Esophagus muscularis mucosa (tissue), 4 donors: ENCODE measurements at regions not wholly inside any gene's neighbourhood (a gene's known extent, or its start where the extent isn't known, plus 50 kb on each side); places are given as distances from the start of the nearest gene placed in this dataset.
"Not testable (repeated sequence)": the region's sequence is repeated elsewhere in the genome, so short reads cannot be mapped to it uniquely, and the experiment has no call there.

ENCODE experiments used
- EP300 ChIP-seq: sonication (generic); formaldehyde crosslinking; IDR thresholded peaks from one replicate; pipeline ENCODE4 v1.6.1; 2017; ENCODE audit warnings: antibody characterized with exemption
- POLR2A ChIP-seq: fragments of 450-650 bp; IDR thresholded peaks from one replicate; pipeline ENCODE4 v1.6.1; 2017; ENCODE audit warnings: antibody characterized with exemption, moderate library complexity, mild to moderate bottlenecking, low read depth
- TF ChIP-seq, protein P1 (sequence below), 3 experiments: fragments of 200-600 bp in 2 of 3; fragments of 450-650 bp in 1 of 3; sonication (generic) in 2 of 3; IDR thresholded peaks; one replicate each; pipeline ENCODE4 v1.5.1; 2017 to 2019; ENCODE audit warnings: antibody characterized with exemption in 3 of 3, mild to moderate bottlenecking in 2 of 3, moderate library complexity in 1 of 3

DNA sequence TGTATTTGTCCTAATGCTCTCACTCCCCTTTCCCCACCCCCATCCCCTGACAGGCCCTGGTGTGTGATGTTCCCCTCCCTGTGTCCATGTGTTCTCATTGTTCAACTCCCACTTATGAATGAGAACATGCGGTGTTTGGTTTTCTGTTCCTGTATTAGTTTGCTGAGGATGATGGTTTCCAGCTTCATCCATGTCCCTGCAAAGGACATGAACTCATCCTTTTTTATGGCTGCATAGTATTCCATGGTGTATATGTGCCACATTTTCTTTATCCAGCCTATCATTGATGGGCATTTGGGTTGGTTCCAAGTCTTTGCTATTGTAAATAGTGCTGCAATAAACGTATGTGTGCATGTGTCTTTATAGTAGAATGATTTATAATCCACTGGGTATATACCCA is 52.3 kb upstream of the BMP5 start:
- TF ChIP-seq, protein P1, sequence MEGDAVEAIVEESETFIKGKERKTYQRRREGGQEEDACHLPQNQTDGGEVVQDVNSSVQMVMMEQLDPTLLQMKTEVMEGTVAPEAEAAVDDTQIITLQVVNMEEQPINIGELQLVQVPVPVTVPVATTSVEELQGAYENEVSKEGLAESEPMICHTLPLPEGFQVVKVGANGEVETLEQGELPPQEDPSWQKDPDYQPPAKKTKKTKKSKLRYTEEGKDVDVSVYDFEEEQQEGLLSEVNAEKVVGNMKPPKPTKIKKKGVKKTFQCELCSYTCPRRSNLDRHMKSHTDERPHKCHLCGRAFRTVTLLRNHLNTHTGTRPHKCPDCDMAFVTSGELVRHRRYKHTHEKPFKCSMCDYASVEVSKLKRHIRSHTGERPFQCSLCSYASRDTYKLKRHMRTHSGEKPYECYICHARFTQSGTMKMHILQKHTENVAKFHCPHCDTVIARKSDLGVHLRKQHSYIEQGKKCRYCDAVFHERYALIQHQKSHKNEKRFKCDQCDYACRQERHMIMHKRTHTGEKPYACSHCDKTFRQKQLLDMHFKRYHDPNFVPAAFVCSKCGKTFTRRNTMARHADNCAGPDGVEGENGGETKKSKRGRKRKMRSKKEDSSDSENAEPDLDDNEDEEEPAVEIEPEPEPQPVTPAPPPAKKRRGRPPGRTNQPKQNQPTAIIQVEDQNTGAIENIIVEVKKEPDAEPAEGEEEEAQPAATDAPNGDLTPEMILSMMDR (IDR thresholded peaks at IDR 0.05) = not testable (repeated sequence)
- not testable (repeated sequence) for TF ChIP-seq EP300, POLR2A
